Mesendoderm (in vitro differentiated cells): ENCODE measurements at regions not wholly inside any gene's neighbourhood (a gene's known extent, or its start where the extent isn't known, plus 50 kb on each side); places are given as distances from the start of the nearest gene placed in this dataset.

ENCODE experiments used
- DNase-seq: peaks from one replicate; pipeline ENCODE4 v3.0.0; 2013
- H2AK5ac ChIP-seq: 2 replicates; pipeline ENCODE4 v1.6.1; 2013; ENCODE audit warnings: low read length, inconsistent platforms
- H2BK120ac ChIP-seq: 2 replicates; pipeline ENCODE4 v1.6.1; 2013; ENCODE audit warnings: low read depth, mild to moderate bottlenecking, low read length, moderate library complexity, mixed read lengths
- H2BK15ac ChIP-seq: replicated peaks from 2 replicates; pipeline ENCODE4 v1.6.1; 2013; ENCODE audit warnings: low read depth, mild to moderate bottlenecking, moderate library complexity
- H2BK5ac ChIP-seq: 2 replicates; pipeline ENCODE4 v1.6.1; 2013; ENCODE audit warnings: low read length, inconsistent platforms
- H3K18ac ChIP-seq: 2 replicates; pipeline ENCODE4 v1.6.1; 2013; ENCODE audit warnings: mild to moderate bottlenecking, low read length, mixed read lengths
- H3K23ac ChIP-seq: one replicate; pipeline ENCODE4 v1.6.1; 2013; ENCODE audit warnings: low read length
- H3K27ac ChIP-seq: 2 replicates; pipeline ENCODE4 v1.5.1; 2013; ENCODE audit warnings: low read depth, mild to moderate bottlenecking, inconsistent platforms, low read length, moderate library complexity
- H3K27me3 ChIP-seq: 2 replicates; pipeline ENCODE4 v1.6.1; 2013; ENCODE audit warnings: low read length, control low read depth, mild to moderate bottlenecking, inconsistent platforms; ENCODE audit not compliant: insufficient read depth, poor library complexity
- H3K36me3 ChIP-seq: 2 replicates; pipeline ENCODE4 v1.6.1; 2013; ENCODE audit warnings: low read length, inconsistent platforms; ENCODE audit not compliant: control insufficient read depth, insufficient read depth
- H3K4ac ChIP-seq: one replicate; pipeline ENCODE4 v1.6.1; 2013; ENCODE audit warnings: low read depth, mild to moderate bottlenecking, low read length, moderate library complexity
- H3K4me1 ChIP-seq: 2 replicates; pipeline ENCODE4 v1.6.1; 2013; ENCODE audit warnings: low read depth, low read length, inconsistent platforms; ENCODE audit not compliant: control insufficient read depth
- H3K4me2 ChIP-seq: 2 replicates; pipeline ENCODE4 v1.6.1; 2013; ENCODE audit warnings: low read length
- H3K4me3 ChIP-seq: 2 replicates; pipeline ENCODE4 v1.5.1; 2013; ENCODE audit warnings: mild to moderate bottlenecking, low read length
- H3K56ac ChIP-seq: one replicate; pipeline ENCODE4 v1.6.1; 2013; ENCODE audit warnings: low read length
- H3K79me1 ChIP-seq: 2 replicates; pipeline ENCODE4 v1.6.1; 2013; ENCODE audit warnings: low read length, inconsistent platforms
- H3K79me2 ChIP-seq: 2 replicates; pipeline ENCODE4 v1.6.1; 2013; ENCODE audit warnings: mild to moderate bottlenecking, low read length; ENCODE audit not compliant: control insufficient read depth, insufficient read depth
- H3K9ac ChIP-seq: 2 replicates; pipeline ENCODE4 v1.6.1; 2013; ENCODE audit warnings: low read length, inconsistent platforms
- H4K5ac ChIP-seq: one replicate; pipeline ENCODE4 v1.6.1; 2013; ENCODE audit warnings: low read length
- H4K8ac ChIP-seq: one replicate; pipeline ENCODE4 v1.6.1; 2013; ENCODE audit warnings: low read depth, mild to moderate bottlenecking, control low read depth, low read length, moderate library complexity
- WGBS: extraction: QIAGEN DNeasy Blood & Tissue Kit; methylation state at CpG from one replicate; pipeline ENCODE4 v1.1.7; 2013; ENCODE audit warnings: low lambda C conversion rate, missing lambda C conversion rate; ENCODE audit not compliant: insufficient coverage; ENCODE audit errors: extremely low coverage; 5-methylcytosine and 5-hydroxymethylcytosine counted together

- Histone ChIP-seq H2BK15ac (no peak overlapping the region), H3K4ac (no peak overlapping the region), H2AK5ac (no peak overlapping the region), H3K18ac (no peak overlapping the region), H3K4me2 (no peak overlapping the region), H2BK120ac (no peak overlapping the region), H3K36me3 (no peaks in the 10 kb centered on the region), H3K79me1 (no peaks in the 10 kb centered on the region), H3K9ac (no peak overlapping the region), H3K27ac (no peak overlapping the region), H4K8ac (no peak overlapping the region), H4K5ac (no peak overlapping the region), H3K4me1 (no peaks in the 10 kb centered on the region), H3K4me3 (no peak overlapping the region), H3K56ac (no peak overlapping the region), H2BK5ac (no peak overlapping the region), H3K23ac (no peak overlapping the region), H3K27me3 (peaks cover 2% of the 10 kb centered on the region), H3K79me2 (no peaks in the 10 kb centered on the region)
- DNase-seq = no peak
- WGBS = no CpG with 5 or more reads among the region's 1 CpG
These were observed 883.6 kb downstream of the KCNJ2 start for GRCh38 chr17:71052971-71053370.

- Histone ChIP-seq H3K79me1 (no peaks in the 10 kb centered on the region), H2BK15ac (no peak overlapping the region), H3K4ac (no peak overlapping the region), H3K18ac (no peak overlapping the region), H2BK5ac (no peak overlapping the region), H3K79me2 (no peaks in the 10 kb centered on the region), H2BK120ac (no peak overlapping the region), H4K8ac (no peak overlapping the region), H3K56ac (no peak overlapping the region), H3K9ac (no peak overlapping the region), H3K27ac (no peak overlapping the region), H3K4me1 (no peaks in the 10 kb centered on the region), H3K23ac (no peak overlapping the region), H3K4me3 (no peak overlapping the region), H3K36me3 (no peaks in the 10 kb centered on the region), H3K4me2 (no peak overlapping the region), H2AK5ac (no peak overlapping the region), H4K5ac (no peak overlapping the region), H3K27me3 (peaks cover 2% of the 10 kb centered on the region)
- DNase-seq = no peak
These were observed 885.8 kb downstream of the KCNJ2 start for GRCh38 chr17:71055128-71055527.

- Histone ChIP-seq H3K79me1 (no peaks in the 10 kb centered on the region), H2BK120ac (no peak overlapping the region), H3K23ac (no peak overlapping the region), H2BK5ac (no peak overlapping the region), H3K4ac (no peak overlapping the region), H3K9ac (no peak overlapping the region), H3K4me3 (no peak overlapping the region), H3K4me2 (no peak overlapping the region), H2AK5ac (no peak overlapping the region), H3K18ac (no peak overlapping the region), H3K79me2 (no peaks in the 10 kb centered on the region), H3K4me1 (no peaks in the 10 kb centered on the region), H3K27me3 (peaks cover 2% of the 10 kb centered on the region), H2BK15ac (no peak overlapping the region), H4K5ac (no peak overlapping the region), H3K56ac (no peak overlapping the region), H4K8ac (no peak overlapping the region), H3K27ac (no peak overlapping the region), H3K36me3 (no peaks in the 10 kb centered on the region)
- no CpG with 5 or more reads among the region's 6 CpGs for WGBS
- no peak for DNase-seq
These were observed 888.1 kb downstream of the KCNJ2 start for GRCh38 chr17:71057448-71057847.

GRCh38 chr17:71057938-71058337 lies 888.6 kb downstream of the KCNJ2 start:
- H2BK15ac ChIP-seq = no peak overlapping the region
- H3K4ac ChIP-seq = no peak overlapping the region
- H3K79me2 ChIP-seq = no peaks in the 10 kb centered on the region
- no CpG with 5 or more reads among the region's 5 CpGs for WGBS
- no peak overlapping the region for H3K23ac ChIP-seq
- no peak overlapping the region for H3K4me3 ChIP-seq
- H3K36me3 ChIP-seq = no peaks in the 10 kb centered on the region
- H3K18ac ChIP-seq = no peak overlapping the region
- H3K27ac ChIP-seq = no peak overlapping the region
- no peak overlapping the region for H2BK120ac ChIP-seq
- DNase-seq = no peak
- H2AK5ac ChIP-seq = no peak overlapping the region
- H3K4me1 ChIP-seq = no peaks in the 10 kb centered on the region
- H2BK5ac ChIP-seq = no peak overlapping the region
- no peak overlapping the region for H4K5ac ChIP-seq
- H3K56ac ChIP-seq = no peak overlapping the region
- H3K9ac ChIP-seq = no peak overlapping the region
- H3K27me3 ChIP-seq = peaks cover 2% of the 10 kb centered on the region
- H3K4me2 ChIP-seq = no peak overlapping the region
- H4K8ac ChIP-seq = no peak overlapping the region
- H3K79me1 ChIP-seq = no peaks in the 10 kb centered on the region

- no peak overlapping the region for H3K4me2 ChIP-seq
- no peak overlapping the region for H3K4me3 ChIP-seq
- H3K18ac ChIP-seq = no peak overlapping the region
- no peak overlapping the region for H2BK15ac ChIP-seq
- DNase-seq = no peak
- no peak overlapping the region for H3K9ac ChIP-seq
- H3K36me3 ChIP-seq = no peaks in the 10 kb centered on the region
- no peaks in the 10 kb centered on the region for H3K79me1 ChIP-seq
- WGBS = no CpG with 5 or more reads among the region's 2 CpGs
- H3K4me1 ChIP-seq = no peaks in the 10 kb centered on the region
- H2BK120ac ChIP-seq = no peak overlapping the region
- no peak overlapping the region for H2AK5ac ChIP-seq
- H4K5ac ChIP-seq = no peak overlapping the region
- no peak overlapping the region for H3K23ac ChIP-seq
- no peaks in the 10 kb centered on the region for H3K27me3 ChIP-seq
- no peak overlapping the region for H2BK5ac ChIP-seq
- no peaks in the 10 kb centered on the region for H3K79me2 ChIP-seq
- no peak overlapping the region for H4K8ac ChIP-seq
- H3K4ac ChIP-seq = no peak overlapping the region
- no peak overlapping the region for H3K27ac ChIP-seq
- H3K56ac ChIP-seq = no peak overlapping the region
These were observed 893.8 kb downstream of the KCNJ2 start for GRCh38 chr17:71063127-71063526.

- Histone ChIP-seq H3K79me1 (no peaks in the 10 kb centered on the region), H2BK15ac (no peak overlapping the region), H2AK5ac (no peak overlapping the region), H3K79me2 (no peaks in the 10 kb centered on the region), H2BK5ac (no peak overlapping the region), H3K4me2 (no peak overlapping the region), H3K4me1 (no peaks in the 10 kb centered on the region), H3K27ac (no peak overlapping the region), H4K8ac (no peak overlapping the region), H2BK120ac (no peak overlapping the region), H3K36me3 (no peaks in the 10 kb centered on the region), H3K4ac (no peak overlapping the region), H3K27me3 (no peaks in the 10 kb centered on the region), H3K18ac (no peak overlapping the region), H4K5ac (no peak overlapping the region), H3K23ac (no peak overlapping the region), H3K4me3 (no peak overlapping the region), H3K56ac (no peak overlapping the region), H3K9ac (no peak overlapping the region)
- 100% methylated on average over 1 of the region's 3 CpGs for WGBS
- no peak for DNase-seq
These were observed 894.2 kb downstream of the KCNJ2 start for GRCh38 chr17:71063559-71063958.
